Cardiac fibroblast (primary cell): ENCODE measurements at regions not wholly inside any gene's neighbourhood (a gene's known extent, or its start where the extent isn't known, plus 50 kb on each side); places are given as distances from the start of the nearest gene placed in this dataset.

Source experiments
- DNase-seq, 2 donors: peaks; one replicate each; pipeline versions ENCODE4 v3.0.0 to v3.0.0-alpha.2; 2010; ENCODE audit warnings: low read depth in 2 of 2
- H3K4me3 ChIP-seq, 2 donors: replicated peaks in 1 of 2; 1 replicate in 1 of 2; 2 replicates in 1 of 2; pipeline ENCODE4 v1.5.1; 2011; ENCODE audit warnings: low read depth in 2 of 2, low read length in 2 of 2, mild to moderate bottlenecking in 2 of 2, moderate library complexity in 1 of 2
- CTCF ChIP-seq: IDR thresholded peaks from one replicate; pipeline ENCODE4 v1.5.1; 2011; ENCODE audit warnings: low read depth, mild to moderate bottlenecking, low read length, inconsistent platforms

- no peak overlapping the region for H3K4me3 ChIP-seq
- no peak for TF ChIP-seq CTCF
- no peak for DNase-seq
Measured at GRCh38 chr14:56956182-56956581, 145.9 kb upstream of the OTX2 start.

DNA sequence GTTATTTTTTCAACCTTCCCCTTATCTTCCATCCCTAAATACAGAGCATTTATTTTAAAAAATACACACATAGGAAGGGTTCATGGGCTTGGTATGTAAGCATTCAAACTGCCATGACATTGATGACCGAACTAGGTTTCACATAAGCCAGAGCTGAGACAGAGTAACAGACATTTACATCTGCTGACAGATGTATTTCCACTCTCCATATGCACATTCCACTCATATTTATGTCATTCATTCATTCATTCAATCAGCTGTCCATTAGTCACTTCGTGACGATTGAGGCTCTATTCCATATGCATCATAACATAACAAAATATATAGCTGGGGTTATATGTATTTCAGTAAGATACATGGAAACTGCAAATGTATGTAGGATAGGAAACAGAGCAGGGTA is 145.5 kb upstream of the OTX2 start:
- TF ChIP-seq CTCF: no peak
- H3K4me3 ChIP-seq: no peak overlapping the region
- DNase-seq: no peak

DNA sequence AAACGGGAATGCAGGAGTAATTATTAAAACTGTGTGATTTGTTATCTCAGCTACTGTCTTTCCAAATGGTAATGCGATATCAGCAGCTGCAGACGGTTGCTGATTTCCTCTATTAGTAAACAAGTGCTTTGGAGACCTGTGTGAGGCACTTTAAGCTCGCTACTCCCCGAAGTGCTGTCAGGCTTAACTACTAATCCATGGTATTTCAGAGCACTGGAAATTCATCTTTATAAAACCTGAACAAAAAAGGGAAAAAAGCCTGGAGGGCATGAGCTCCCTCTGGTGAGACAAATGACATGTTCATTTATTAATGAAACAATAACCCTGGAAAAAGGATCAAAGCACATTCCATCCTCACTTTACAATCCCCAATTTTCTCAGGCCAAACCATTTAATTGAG is 143.6 kb upstream of the OTX2 start:
- TF ChIP-seq CTCF: no peak
- DNase-seq: no peak
- no peak overlapping the region for H3K4me3 ChIP-seq

DNA sequence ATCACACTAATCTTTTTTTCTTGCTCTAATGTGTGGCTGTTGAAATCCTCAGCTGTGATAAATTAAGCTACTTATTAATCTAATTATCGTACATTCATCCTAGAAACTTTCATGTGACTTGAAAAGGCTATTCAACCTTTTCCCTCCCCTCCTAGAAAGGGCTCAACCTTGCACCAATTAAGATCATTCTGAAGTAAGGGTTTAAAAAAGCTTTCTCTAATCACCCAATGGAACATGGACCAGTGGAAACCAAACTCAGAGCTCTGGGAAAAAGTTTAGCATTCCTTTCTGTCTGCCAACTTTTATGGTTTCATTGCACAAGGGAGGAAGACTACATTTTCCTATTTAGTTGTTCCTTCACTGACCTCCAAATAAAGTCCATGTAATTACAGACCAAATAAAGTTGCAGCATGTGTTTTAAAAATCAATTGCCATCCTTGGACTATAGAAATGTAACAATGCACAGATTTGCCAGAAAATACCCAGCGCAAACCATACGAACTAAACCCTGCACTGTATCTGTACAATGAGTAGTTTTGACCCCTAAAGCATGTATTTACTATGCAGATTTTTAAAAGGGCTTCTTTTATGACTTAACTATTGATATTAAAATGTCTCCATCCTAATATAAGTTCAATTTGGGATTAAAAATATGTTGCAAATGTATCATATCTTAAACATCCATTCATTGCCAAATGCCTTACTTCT is 142.6 kb upstream of the OTX2 start:
- H3K4me3 ChIP-seq: no peak overlapping the region
- TF ChIP-seq CTCF: no peak

GRCh38 chr14:56949828-56950227 is 139.5 kb upstream of the OTX2 start:
- peak; percentile 1 to 2 for DNase-seq
- TF ChIP-seq CTCF: no peak
- H3K4me3 ChIP-seq: no peak overlapping the region

More for the DNA sequence above, 142.6 kb upstream of the OTX2 start:
- no peak for DNase-seq

DNA sequence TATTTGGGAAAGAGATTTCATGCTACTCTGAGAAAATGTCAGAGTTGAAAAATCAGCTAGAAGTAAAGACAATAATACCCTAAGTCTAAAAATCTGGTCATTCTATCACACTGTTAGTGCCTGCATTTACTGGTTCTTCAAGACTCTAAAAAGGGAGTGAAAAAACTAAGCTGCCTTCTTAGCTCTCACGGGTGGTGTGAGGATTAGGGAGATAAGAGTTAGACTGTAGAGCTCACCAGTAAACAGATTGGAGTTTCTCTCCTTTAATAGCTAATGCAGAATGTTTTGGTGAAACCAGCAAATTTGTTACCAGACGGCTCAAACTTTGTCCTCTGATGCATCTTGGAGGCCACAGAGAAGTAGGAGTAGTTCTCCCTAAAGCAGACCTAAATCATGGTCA is 135.0 kb upstream of the OTX2 start:
- no peak overlapping the region for H3K4me3 ChIP-seq
- DNase-seq: no peak
- no peak for TF ChIP-seq CTCF

DNA sequence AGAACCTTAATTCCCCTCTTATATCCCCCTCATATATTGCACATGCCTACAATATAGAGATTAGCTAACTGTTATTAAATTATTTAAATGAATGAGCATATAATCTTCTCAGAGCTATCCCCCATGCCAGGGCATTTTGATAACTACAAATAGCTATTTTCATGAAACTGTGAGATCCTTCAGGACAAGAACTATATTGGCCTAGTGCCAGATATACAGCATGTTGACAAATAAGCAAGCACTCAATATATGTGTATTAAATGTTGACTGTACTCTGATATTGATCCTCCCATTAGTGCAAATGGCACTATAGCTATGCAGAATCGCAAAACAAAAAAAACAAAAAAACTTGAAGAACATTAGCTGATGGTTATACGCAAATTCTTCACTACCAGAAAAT is 134.1 kb upstream of the OTX2 start:
- H3K4me3 ChIP-seq: no peak overlapping the region
- no peak for DNase-seq
- TF ChIP-seq CTCF: no peak
